GM23338 (cell line): ENCODE measurements at regions not wholly inside any gene's neighbourhood (a gene's known extent, or its start where the extent isn't known, plus 50 kb on each side); places are given as distances from the start of the nearest gene placed in this dataset.

ENCODE experiments used
- ATAC-seq: fragments of 200-7000 bp; cut with Tn5 transposase; 3 replicates; pipeline ENCODE4 v1.9.1; 2020
- DNase-seq: peaks from one replicate; pipeline ENCODE4 v3.0.0-alpha.2; 2015; ENCODE audit warnings: low spot score
- H2AFZ ChIP-seq: fragments of 200-600 bp; sonication (generic); 2 replicates; pipeline ENCODE4 v1.8.0; 2016; ENCODE audit warnings: antibody characterized with exemption, mild to moderate bottlenecking, moderate library complexity
- H3F3A ChIP-seq: fragments of 200-600 bp; sonication (generic); replicated peaks from 2 replicates; pipeline ENCODE4 v1.8.0; 2017; ENCODE audit warnings: antibody characterized with exemption, mixed run types, low read depth
- H3K27ac ChIP-seq: fragments of 200-600 bp; sonication (generic); 2 replicates; pipeline ENCODE4 v1.6.1; 2016; ENCODE audit warnings: low read depth
- H3K27me3 ChIP-seq: fragments of 200-600 bp; sonication (generic); 2 replicates; pipeline ENCODE4 v1.8.0; 2016; ENCODE audit warnings: mild to moderate bottlenecking, mixed run types, moderate library complexity; ENCODE audit not compliant: insufficient read depth
- H3K36me3 ChIP-seq: fragments of 200-600 bp; sonication (generic); 2 replicates; pipeline ENCODE4 v1.8.0; 2016; ENCODE audit warnings: mild to moderate bottlenecking; ENCODE audit not compliant: insufficient read depth
- H3K4me1 ChIP-seq: fragments of 200-600 bp; sonication (generic); 2 replicates; pipeline ENCODE4 v1.8.0; 2016; ENCODE audit warnings: mild to moderate bottlenecking, moderate library complexity; ENCODE audit not compliant: insufficient read depth
- H3K4me2 ChIP-seq: fragments of 200-600 bp; sonication (generic); 2 replicates; pipeline ENCODE4 v1.7.1; 2017; ENCODE audit warnings: mixed run types
- H3K4me3 ChIP-seq: fragments of 200-600 bp; sonication (generic); 2 replicates; pipeline ENCODE4 v1.6.1; 2016; ENCODE audit warnings: mixed run types
- H3K79me2 ChIP-seq: fragments of 200-600 bp; sonication (generic); replicated peaks from 2 replicates; pipeline ENCODE4 v1.8.0; 2017; ENCODE audit warnings: mild to moderate bottlenecking; ENCODE audit not compliant: insufficient read depth
- H3K9me2 ChIP-seq: fragments of 200-600 bp; sonication (generic); 2 replicates; pipeline ENCODE4 v1.8.0; 2017; ENCODE audit not compliant: insufficient read depth
- H4K20me1 ChIP-seq: fragments of 200-600 bp; sonication (generic); replicated peaks from 2 replicates; pipeline ENCODE4 v1.8.0; 2017; ENCODE audit warnings: mild to moderate bottlenecking; ENCODE audit not compliant: insufficient read depth
- H3K27ac Mint-ChIP-seq: 2 replicates; pipeline ENCODE4 v1.8.0; 2020; ENCODE audit warnings: inconsistent platforms, mild to moderate bottlenecking, moderate library complexity, mixed read lengths
- H3K27me3 Mint-ChIP-seq: 3 replicates; pipeline ENCODE4 v1.8.0; 2022; ENCODE audit warnings: low read depth, mild to moderate bottlenecking, moderate library complexity, mixed read lengths, inconsistent platforms; ENCODE audit not compliant: insufficient read depth, poor library complexity
- H3K36me3 Mint-ChIP-seq: 3 replicates; pipeline ENCODE4 v1.8.0; 2021; ENCODE audit warnings: low read depth, mild to moderate bottlenecking, inconsistent platforms, moderate library complexity, mixed read lengths
- H3K4me1 Mint-ChIP-seq: 3 replicates; pipeline ENCODE4 v1.8.0; 2020; ENCODE audit warnings: mild to moderate bottlenecking, inconsistent platforms, mixed read lengths
- H3K4me3 Mint-ChIP-seq: 3 replicates; pipeline ENCODE4 v1.8.0; 2021; ENCODE audit warnings: moderate library complexity, mild to moderate bottlenecking, inconsistent platforms, mixed read lengths
- H3K9me3 Mint-ChIP-seq: 3 replicates; pipeline ENCODE4 v1.8.0; 2020; ENCODE audit warnings: moderate library complexity, mild to moderate bottlenecking, inconsistent platforms, mixed read lengths
- CREB1 ChIP-seq: fragments of 250-450 bp; sonication (Bioruptor Pico); IDR thresholded peaks from 2 replicates; pipeline ENCODE4 v1.5.0; 2020; ENCODE audit warnings: low read depth, mild to moderate bottlenecking, moderate library complexity
- EZH2 ChIP-seq: fragments of 200-600 bp; sonication (generic); IDR thresholded peaks from one replicate; pipeline ENCODE4 v1.8.0; 2017; ENCODE audit warnings: antibody characterized with exemption, mild to moderate bottlenecking, low read depth; ENCODE audit not compliant: unreplicated experiment
- EZH2phosphoT487 ChIP-seq: fragments of 200-600 bp; sonication (generic); IDR thresholded peaks from one replicate; pipeline ENCODE4 v1.8.1; 2018; ENCODE audit warnings: antibody characterized with exemption; ENCODE audit not compliant: unreplicated experiment
- JUNB ChIP-seq: IDR thresholded peaks from one replicate; pipeline ENCODE4 v1.6.1; 2016; ENCODE audit warnings: antibody characterized with exemption; ENCODE audit not compliant: unreplicated experiment
- NANOG ChIP-seq: IDR thresholded peaks from 2 replicates; pipeline ENCODE4 v1.6.1; 2016; ENCODE audit warnings: antibody characterized with exemption, borderline replicate concordance
- POLR2AphosphoS5 ChIP-seq: IDR thresholded peaks from 2 replicates; pipeline ENCODE4 v1.6.1; 2016; ENCODE audit warnings: antibody characterized with exemption, low read depth
- STAT1 ChIP-seq: IDR thresholded peaks from one replicate; pipeline ENCODE4 v1.6.1; 2016; ENCODE audit warnings: antibody characterized with exemption; ENCODE audit not compliant: unreplicated experiment
- ZNF114 ChIP-seq: fragments of 250-450 bp; sonication (Bioruptor Pico); IDR thresholded peaks from 2 replicates; pipeline ENCODE4 v1.5.0; 2020; ENCODE audit warnings: mild to moderate bottlenecking, moderate library complexity
- ZNF331 ChIP-seq: fragments of 250-450 bp; sonication (Bioruptor Pico); IDR thresholded peaks from 2 replicates; pipeline ENCODE4 v1.5.0; 2020; ENCODE audit warnings: low read depth, mild to moderate bottlenecking, moderate library complexity
- TF ChIP-seq, protein P1 (sequence below): IDR thresholded peaks from one replicate; pipeline ENCODE4 v1.6.1; 2018; ENCODE audit warnings: antibody characterized with exemption; ENCODE audit not compliant: unreplicated experiment
- TF ChIP-seq, protein P2 (sequence below): fragments of 250-450 bp; sonication (Bioruptor Pico); IDR thresholded peaks from 2 replicates; pipeline ENCODE4 v1.5.0; 2020; ENCODE audit warnings: mild to moderate bottlenecking, moderate library complexity
- TF ChIP-seq, protein P3 (sequence below), 2 experiments: fragments of 200-600 bp in 1 of 2; sonication (generic) in 1 of 2; conservative IDR thresholded peaks; 2 replicates each; pipeline versions ENCODE4 v1.5.1 to v1.6.1; 2016 to 2017; ENCODE audit warnings: antibody characterized with exemption in 2 of 2, low read depth in 2 of 2, mild to moderate bottlenecking in 2 of 2, moderate library complexity in 1 of 2
- TF ChIP-seq, protein P4 (sequence below): IDR thresholded peaks from 2 replicates; pipeline ENCODE4 v1.6.1; 2016; ENCODE audit warnings: antibody characterized with exemption

DNA sequence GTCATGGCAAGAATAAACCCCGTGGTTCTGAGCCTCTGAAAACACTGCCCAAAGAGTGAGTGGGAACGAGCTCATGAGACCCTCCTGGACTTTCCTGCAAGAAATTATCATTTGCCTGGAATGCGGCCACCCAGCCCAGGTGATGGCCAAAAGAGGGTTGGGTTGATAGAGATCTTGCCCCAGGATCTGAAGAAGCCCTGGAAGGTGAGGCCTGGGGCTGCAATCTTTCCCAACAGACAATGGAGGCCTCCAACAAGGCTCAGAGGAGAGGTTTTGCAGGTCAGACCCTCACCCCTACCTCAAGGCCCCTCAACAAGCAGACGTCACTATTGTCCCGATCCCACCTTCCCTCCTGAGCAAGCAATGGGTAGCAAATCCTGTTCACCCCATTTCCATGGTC is 106.0 kb upstream of the SOD1 start:
- Histone ChIP-seq H3K36me3 (no peaks in the 10 kb centered on the region), H3K9me2 (no peaks in the 10 kb centered on the region), H4K20me1 (no peaks in the 10 kb centered on the region; the same call in 1 of the 2 replicates), H3K27me3 (peaks cover 24% of the 10 kb centered on the region), H3K79me2 (peaks cover 64% of the 10 kb centered on the region), H2AFZ (no peak overlapping the region), H3K4me3 (no peak overlapping the region), H3K27ac (no peak overlapping the region), H3K4me2 (peak overlapping the region; percentile 89), H3F3A (no peaks in the 10 kb centered on the region), H3K4me1 (peaks cover 39% of the 10 kb centered on the region)
- Mint-ChIP-seq H3K27ac (peak overlapping the region; percentile 87), H3K36me3 (no peaks in the 10 kb centered on the region), H3K4me3 (no peak overlapping the region), H3K4me1 (peaks cover 56% of the 10 kb centered on the region), H3K9me3 (peaks cover 3% of the 10 kb centered on the region; the same call in 2 of the 3 replicates), H3K27me3 (peaks cover 20% of the 10 kb centered on the region)
- no peak for TF ChIP-seq CREB1 (CRISPR knock-in tag)
- TF ChIP-seq, protein P1, sequence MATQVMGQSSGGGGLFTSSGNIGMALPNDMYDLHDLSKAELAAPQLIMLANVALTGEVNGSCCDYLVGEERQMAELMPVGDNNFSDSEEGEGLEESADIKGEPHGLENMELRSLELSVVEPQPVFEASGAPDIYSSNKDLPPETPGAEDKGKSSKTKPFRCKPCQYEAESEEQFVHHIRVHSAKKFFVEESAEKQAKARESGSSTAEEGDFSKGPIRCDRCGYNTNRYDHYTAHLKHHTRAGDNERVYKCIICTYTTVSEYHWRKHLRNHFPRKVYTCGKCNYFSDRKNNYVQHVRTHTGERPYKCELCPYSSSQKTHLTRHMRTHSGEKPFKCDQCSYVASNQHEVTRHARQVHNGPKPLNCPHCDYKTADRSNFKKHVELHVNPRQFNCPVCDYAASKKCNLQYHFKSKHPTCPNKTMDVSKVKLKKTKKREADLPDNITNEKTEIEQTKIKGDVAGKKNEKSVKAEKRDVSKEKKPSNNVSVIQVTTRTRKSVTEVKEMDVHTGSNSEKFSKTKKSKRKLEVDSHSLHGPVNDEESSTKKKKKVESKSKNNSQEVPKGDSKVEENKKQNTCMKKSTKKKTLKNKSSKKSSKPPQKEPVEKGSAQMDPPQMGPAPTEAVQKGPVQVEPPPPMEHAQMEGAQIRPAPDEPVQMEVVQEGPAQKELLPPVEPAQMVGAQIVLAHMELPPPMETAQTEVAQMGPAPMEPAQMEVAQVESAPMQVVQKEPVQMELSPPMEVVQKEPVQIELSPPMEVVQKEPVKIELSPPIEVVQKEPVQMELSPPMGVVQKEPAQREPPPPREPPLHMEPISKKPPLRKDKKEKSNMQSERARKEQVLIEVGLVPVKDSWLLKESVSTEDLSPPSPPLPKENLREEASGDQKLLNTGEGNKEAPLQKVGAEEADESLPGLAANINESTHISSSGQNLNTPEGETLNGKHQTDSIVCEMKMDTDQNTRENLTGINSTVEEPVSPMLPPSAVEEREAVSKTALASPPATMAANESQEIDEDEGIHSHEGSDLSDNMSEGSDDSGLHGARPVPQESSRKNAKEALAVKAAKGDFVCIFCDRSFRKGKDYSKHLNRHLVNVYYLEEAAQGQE, result no peak
- no peak for TF ChIP-seq EZH2phosphoT487
- no peak for TF ChIP-seq ZNF114 (CRISPR knock-in tag)
- TF ChIP-seq STAT1, result no peak
- no peak for TF ChIP-seq POLR2AphosphoS5
- TF ChIP-seq NANOG, result no peak
- no peak for TF ChIP-seq ZNF331 (CRISPR knock-in tag)
- TF ChIP-seq JUNB, result no peak
- no peak for TF ChIP-seq EZH2
- TF ChIP-seq, protein P2, sequence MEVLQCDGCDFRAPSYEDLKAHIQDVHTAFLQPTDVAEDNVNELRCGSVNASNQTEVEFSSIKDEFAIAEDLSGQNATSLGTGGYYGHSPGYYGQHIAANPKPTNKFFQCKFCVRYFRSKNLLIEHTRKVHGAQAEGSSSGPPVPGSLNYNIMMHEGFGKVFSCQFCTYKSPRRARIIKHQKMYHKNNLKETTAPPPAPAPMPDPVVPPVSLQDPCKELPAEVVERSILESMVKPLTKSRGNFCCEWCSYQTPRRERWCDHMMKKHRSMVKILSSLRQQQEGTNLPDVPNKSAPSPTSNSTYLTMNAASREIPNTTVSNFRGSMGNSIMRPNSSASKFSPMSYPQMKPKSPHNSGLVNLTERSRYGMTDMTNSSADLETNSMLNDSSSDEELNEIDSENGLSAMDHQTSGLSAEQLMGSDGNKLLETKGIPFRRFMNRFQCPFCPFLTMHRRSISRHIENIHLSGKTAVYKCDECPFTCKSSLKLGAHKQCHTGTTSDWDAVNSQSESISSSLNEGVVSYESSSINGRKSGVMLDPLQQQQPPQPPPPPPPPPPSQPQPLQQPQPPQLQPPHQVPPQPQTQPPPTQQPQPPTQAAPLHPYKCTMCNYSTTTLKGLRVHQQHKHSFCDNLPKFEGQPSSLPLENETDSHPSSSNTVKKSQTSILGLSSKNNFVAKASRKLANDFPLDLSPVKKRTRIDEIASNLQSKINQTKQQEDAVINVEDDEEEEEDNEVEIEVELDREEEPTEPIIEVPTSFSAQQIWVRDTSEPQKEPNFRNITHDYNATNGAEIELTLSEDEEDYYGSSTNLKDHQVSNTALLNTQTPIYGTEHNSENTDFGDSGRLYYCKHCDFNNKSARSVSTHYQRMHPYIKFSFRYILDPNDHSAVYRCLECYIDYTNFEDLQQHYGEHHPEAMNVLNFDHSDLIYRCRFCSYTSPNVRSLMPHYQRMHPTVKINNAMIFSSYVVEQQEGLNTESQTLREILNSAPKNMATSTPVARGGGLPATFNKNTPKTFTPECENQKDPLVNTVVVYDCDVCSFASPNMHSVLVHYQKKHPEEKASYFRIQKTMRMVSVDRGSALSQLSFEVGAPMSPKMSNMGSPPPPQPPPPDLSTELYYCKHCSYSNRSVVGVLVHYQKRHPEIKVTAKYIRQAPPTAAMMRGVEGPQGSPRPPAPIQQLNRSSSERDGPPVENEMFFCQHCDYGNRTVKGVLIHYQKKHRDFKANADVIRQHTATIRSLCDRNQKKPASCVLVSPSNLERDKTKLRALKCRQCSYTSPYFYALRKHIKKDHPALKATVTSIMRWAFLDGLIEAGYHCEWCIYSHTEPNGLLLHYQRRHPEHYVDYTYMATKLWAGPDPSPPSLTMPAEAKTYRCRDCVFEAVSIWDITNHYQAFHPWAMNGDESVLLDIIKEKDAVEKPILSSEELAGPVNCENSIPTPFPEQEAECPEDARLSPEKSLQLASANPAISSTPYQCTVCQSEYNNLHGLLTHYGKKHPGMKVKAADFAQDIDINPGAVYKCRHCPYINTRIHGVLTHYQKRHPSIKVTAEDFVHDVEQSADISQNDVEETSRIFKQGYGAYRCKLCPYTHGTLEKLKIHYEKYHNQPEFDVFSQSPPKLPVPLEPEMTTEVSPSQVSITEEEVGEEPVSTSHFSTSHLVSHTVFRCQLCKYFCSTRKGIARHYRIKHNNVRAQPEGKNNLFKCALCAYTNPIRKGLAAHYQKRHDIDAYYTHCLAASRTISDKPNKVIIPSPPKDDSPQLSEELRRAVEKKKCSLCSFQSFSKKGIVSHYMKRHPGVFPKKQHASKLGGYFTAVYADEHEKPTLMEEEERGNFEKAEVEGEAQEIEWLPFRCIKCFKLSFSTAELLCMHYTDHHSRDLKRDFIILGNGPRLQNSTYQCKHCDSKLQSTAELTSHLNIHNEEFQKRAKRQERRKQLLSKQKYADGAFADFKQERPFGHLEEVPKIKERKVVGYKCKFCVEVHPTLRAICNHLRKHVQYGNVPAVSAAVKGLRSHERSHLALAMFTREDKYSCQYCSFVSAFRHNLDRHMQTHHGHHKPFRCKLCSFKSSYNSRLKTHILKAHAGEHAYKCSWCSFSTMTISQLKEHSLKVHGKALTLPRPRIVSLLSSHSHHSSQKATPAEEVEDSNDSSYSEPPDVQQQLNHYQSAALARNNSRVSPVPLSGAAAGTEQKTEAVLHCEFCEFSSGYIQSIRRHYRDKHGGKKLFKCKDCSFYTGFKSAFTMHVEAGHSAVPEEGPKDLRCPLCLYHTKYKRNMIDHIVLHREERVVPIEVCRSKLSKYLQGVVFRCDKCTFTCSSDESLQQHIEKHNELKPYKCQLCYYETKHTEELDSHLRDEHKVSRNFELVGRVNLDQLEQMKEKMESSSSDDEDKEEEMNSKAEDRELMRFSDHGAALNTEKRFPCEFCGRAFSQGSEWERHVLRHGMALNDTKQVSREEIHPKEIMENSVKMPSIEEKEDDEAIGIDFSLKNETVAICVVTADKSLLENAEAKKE (CRISPR knock-in tag), result no peak
- TF ChIP-seq, protein P3, sequence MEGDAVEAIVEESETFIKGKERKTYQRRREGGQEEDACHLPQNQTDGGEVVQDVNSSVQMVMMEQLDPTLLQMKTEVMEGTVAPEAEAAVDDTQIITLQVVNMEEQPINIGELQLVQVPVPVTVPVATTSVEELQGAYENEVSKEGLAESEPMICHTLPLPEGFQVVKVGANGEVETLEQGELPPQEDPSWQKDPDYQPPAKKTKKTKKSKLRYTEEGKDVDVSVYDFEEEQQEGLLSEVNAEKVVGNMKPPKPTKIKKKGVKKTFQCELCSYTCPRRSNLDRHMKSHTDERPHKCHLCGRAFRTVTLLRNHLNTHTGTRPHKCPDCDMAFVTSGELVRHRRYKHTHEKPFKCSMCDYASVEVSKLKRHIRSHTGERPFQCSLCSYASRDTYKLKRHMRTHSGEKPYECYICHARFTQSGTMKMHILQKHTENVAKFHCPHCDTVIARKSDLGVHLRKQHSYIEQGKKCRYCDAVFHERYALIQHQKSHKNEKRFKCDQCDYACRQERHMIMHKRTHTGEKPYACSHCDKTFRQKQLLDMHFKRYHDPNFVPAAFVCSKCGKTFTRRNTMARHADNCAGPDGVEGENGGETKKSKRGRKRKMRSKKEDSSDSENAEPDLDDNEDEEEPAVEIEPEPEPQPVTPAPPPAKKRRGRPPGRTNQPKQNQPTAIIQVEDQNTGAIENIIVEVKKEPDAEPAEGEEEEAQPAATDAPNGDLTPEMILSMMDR (conservative IDR thresholded peaks at IDR 0.05; ENCODE audit: low read depth in 2 of 2), result no peak
- TF ChIP-seq, protein P4, sequence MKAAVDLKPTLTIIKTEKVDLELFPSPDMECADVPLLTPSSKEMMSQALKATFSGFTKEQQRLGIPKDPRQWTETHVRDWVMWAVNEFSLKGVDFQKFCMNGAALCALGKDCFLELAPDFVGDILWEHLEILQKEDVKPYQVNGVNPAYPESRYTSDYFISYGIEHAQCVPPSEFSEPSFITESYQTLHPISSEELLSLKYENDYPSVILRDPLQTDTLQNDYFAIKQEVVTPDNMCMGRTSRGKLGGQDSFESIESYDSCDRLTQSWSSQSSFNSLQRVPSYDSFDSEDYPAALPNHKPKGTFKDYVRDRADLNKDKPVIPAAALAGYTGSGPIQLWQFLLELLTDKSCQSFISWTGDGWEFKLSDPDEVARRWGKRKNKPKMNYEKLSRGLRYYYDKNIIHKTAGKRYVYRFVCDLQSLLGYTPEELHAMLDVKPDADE, result no peak
- DNase-seq (no peak), ATAC-seq (no peak)
